ENCODE measurements at regions not wholly inside any gene's neighbourhood (a gene's known extent, or its start where the extent isn't known, plus 50 kb on each side); places are given as distances from the start of the nearest gene placed in this dataset.

GRCh38 chr6:166075925-166076324 lies 91.7 kb downstream of the TBXT start:
- TF ChIP-seq CTCF (IDR thresholded peaks at IDR 0.05; ENCODE audit: insufficient read depth, low read length, poor library complexity, severe bottlenecking) (no peak), EZH2phosphoT487 (conservative IDR thresholded peaks at IDR 0.05; ENCODE audit: low read length) (no peak)

Measured in SU-DHL-6 (cell line).